ENCODE measurements at regions not wholly inside any gene's neighbourhood (a gene's known extent, or its start where the extent isn't known, plus 50 kb on each side); places are given as distances from the start of the nearest gene placed in this dataset.
"Not testable (repeated sequence)": the region's sequence is repeated elsewhere in the genome, so short reads cannot be mapped to it uniquely, and the experiment has no call there.

DNA sequence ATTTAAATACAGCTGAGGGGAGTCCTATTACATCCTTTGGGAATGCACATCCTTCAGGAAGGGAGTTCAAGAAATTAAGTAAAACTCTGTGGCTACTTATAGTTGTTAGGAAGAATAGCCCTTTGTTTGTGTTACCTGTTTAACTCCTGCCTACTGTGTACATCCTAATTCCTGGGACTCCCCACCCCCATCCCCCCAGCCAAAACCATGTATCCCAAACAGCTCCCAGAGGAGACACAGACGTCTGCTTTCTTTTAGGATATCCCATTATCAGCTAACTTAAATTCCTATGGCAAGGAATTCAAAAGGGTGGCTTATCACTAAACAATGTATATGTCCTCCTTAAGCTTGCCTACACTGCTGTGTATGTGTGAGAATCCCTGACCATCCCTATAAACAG is 581.7 kb downstream of the DIPK2A start:
- no peak for DNase-seq

DNA sequence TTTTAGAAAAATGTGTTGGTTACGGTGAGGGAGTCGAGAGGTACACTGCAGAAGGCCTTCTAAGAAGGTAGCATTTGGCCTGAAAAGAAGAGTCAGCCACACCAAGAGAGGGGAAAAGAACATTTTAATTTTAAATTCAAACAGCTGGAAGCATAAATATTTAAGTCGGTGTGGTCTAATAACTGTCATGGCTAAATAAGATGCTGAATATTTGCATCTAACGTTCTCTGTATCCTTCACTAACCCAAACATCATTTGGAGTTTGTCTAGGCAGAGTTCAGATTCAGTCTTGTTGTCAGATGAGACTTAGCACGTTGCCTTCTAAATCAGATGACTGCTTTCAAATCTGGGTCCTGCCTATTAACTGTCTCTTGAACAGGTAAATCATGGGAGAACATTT is 583.3 kb downstream of the DIPK2A start:
- no peak for DNase-seq

DNA sequence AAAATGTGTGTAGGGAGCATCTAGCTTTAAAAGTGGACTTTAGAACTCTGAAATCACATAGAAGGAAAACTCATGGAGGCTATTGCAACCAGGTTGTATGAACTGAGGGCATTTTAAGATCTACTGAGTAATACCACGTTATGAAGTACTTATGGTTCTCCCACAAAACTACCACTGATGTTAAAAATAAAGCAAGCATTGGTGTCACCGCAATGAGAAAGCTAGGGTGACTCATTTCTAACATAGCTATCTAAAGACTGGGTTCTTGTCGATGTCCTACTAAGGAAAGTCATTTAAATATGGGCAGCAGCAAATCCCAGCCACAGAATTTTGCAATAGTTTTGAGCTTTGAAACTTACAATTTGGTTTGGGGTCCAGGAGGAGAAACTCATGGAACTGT is 584.8 kb downstream of the DIPK2A start:
- no peak for DNase-seq

DNA sequence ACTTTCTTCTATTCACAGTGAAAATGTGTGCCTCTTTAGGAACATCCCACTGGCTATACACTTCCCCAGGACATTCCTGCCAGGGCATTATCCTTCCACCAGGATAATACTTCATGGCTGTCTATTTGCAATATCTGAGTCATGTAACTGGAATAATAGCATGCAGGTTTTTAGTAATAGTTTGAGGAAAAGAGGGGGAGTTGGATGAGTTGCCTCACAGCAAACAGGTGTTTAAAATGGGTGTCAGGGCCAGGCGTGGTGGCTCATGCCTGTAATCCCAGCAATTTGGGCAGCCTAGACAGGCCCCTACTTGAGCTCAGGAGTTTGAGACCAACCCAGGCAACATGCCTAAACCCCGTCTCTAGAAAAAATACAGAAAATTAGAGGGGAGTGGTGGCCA is 585.9 kb downstream of the DIPK2A start:
- no peak for DNase-seq

DNA sequence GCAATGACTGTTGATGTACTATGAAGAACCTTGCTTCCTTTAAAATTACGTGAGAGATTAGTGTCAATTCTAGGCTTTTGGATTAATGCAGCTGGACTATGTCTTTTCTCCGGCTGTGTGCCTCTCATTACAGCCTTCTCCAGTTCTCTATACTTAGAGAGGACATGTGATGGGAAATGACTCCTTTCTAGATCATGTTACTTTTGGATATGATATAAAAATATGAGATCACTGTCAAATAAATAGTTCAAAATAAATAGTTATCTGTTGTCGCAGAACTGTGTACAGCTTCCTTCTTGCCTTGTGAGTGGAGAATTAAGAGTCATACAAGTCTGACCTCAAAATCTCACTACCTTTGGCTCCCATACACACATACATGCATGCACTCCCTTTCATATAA is 592.4 kb downstream of the DIPK2A start:
- DNase-seq = no peak

DNA sequence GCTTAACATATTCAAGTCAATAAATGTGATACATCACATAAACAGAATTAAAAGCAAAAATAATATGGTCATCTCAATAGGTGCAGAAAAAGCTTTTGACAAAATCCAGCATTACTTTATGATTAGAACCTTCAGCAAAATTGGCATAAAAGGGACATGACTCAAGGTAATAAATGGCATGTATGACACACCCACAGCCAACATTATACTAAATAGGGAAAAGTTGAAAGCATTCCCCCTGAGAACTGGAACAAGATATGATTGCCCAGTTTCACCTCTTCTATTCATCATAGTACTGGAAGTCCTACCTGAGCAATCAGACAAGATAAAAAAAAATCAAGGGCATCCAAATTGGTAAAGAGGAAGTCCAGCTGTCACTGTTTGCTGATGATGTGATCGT is 594.7 kb downstream of the DIPK2A start:
- DNase-seq = no peak

DNA sequence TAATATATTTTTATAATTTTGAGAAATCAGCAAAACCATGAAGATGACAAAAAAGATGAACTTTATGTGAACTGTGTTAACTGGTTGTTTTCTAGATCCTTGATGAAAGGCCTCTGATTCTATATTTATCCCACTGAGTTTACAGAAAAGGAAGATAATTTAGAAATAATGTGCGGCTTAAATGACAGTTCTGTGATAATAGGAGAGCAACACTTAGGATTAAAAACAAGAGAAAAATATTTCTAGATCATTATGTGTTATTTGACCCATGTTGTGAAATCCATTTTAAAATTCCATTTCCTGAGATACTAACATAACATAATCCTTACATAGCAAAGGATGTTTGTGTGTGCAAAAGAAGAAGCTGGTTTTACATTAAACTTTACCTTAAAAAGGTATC is 598.0 kb downstream of the DIPK2A start:
- DNase-seq = no peak

DNA sequence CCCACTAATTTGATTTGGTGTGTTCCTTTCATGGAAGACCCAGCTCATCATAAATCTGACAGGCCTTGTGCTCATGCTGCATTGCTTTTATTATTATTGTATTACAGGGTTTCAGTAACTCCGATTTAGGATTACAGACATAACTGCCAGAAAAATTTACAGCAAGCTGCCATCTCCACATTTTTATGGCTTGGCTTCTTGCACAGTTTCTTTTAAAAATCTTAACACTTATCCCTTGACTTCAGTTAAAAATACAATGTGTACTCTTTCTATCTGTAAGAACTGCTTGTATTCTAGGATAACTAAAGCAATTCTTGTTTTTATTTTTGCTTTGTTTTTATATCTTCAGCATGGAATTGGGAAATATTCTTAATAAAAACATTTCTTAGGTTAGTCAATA is 612.2 kb downstream of the DIPK2A start:
- no peak for DNase-seq

DNA sequence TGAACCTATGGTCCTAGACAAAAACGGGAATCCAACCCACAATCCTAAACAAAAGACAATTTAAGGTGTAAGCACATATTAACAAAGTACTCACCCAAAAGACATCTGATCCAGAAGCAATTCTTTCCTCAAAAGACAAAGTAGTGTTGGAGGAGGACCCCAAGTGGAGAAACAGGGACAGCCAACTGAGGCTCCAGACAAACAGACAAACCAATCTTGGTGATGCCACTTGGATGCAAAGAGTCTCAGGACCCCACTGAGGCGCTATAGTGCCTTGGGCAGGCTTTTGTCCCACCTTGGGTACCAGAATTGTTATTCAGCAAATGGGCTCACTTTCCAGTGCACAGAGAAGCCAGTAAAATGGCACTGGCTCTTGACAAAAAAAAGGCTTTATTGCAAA is 613.8 kb downstream of the DIPK2A start:
- no peak for DNase-seq

DNA sequence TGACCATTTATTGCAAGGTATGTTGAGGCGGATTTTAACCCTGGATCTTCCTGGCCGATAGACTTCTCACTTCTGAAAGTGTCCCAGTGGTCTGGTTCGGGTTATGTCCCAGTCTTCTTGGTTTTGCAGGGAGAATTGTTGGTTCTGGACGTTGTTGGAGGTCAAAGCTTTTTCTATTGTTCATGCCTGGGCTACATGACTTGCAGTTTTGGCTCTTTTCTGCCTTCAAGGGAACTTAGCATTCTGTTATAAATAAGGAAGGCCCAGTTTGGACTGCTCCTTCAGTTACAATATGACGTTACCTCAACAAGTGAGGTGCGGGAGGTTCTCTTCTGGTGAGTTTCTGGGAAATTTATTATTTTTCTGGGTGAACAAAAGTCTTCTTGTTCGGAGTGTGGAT is 614.3 kb downstream of the DIPK2A start:
- no peak for DNase-seq

DNA sequence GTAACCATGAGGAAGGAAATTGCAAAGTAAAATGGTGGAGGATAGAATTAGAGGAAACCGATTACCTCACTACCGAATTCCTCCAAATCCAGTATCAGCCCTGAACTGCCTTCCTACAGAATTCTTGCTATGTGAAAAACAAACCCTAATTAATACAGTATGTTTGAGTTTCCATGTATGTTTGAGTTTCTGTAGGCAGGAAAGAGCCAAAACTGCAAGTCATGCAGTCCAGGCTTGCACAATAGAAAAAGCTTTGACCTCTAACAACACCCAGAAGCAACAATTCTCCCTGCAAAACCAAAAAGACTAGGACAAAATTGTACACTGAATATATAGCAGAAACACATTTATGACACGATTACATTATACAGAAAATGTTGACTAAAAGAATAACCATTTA is 614.8 kb downstream of the DIPK2A start:
- DNase-seq = no peak

DNA sequence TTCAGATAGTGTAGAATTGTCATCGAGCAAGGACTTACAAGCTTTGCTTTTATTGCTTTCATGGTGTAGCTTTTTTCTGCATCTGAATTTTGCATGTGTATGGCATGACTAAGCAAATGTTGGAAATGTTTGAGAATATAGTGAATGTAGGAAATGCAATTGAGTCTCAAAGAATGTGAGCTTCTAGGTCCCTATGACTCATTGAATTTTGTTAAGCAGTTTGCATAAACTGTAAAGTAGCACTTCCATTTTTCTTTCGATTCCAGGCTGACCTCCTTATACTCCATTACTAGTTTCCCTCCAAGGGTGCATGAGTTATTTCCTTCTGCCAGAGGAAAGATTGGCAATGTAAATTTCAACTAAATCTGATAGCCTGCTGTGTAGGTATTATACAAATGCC is 619.2 kb downstream of the DIPK2A start:
- no peak for DNase-seq

DNA sequence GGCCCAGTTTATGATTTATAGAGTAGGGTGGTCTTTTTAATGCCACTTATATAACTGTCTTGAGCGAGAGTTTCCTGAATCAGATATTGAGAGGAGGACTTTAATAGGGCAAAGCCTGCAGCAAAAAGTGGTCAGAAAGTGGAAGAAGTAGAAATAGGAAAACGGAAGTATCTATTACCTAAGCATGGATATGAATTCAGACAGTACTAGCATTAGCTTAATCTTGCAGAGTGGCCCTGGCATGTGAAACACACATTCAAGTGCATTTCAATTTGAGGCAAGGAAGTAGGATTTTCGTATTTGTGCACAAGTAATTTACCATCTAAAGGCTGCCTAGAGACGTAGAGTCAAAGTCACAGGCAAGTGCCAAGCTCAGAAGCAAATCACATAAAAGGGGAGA is 622.3 kb downstream of the DIPK2A start:
- no peak for DNase-seq

DNA sequence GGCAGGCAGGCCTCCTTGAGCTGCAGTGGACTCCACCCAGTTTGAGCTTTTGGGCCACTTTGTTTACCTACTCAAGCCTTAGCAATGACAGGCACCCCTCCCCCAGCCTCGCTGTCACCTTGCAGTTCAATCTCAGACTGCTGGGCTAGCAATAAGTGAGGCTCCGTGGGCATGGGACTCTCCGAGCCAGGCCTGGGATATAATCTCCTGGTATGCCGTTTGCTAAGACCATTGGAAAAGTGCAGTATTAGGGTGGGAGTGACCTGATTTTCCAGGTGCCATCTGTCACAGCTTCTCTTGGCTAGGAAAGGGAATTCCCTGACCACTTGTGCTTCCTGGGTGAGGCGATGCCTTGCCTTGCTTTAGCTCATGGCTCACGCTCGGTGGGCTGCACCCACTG is 648.6 kb downstream of the DIPK2A start:
- DNase-seq = not testable (repeated sequence)

DNA sequence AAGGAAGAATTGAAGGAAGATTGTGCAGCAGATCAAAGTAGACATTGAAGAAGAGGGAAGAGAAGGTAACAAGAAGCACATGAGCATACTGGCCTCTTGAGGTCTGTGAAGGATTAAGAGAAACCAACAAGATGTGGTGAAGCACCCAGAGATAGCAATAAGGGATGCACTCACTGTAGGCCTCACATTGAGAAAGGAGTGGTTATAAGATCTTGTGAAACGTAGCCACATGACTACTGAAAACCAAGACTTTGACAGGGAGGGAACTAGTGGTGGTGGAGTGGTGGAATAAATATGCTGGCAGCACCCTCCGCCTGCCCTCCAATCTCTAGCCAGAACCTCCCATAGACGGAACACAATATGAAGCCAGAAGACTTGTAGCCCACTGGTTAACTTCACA is 651.2 kb downstream of the DIPK2A start:
- no peak for DNase-seq

DNA sequence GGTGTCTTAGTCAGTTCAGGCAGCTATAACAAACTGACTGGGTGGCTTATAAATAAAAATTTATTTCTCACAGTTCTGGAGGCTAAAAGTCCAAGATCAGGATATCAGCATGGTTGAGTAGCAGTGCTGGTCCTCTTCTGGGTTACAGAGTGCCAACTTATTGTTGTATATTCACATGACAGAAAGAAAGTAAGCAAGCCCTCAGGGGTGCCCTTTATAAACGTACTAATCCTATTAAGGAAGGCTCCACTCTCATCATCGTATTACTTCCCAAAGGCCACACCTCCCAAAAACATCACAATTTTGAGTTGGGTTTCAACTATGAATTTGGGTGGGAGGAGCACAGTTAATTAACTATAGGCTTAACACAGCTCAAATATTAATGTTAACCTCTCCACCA is 653.0 kb downstream of the DIPK2A start:
- no peak for DNase-seq

DNA sequence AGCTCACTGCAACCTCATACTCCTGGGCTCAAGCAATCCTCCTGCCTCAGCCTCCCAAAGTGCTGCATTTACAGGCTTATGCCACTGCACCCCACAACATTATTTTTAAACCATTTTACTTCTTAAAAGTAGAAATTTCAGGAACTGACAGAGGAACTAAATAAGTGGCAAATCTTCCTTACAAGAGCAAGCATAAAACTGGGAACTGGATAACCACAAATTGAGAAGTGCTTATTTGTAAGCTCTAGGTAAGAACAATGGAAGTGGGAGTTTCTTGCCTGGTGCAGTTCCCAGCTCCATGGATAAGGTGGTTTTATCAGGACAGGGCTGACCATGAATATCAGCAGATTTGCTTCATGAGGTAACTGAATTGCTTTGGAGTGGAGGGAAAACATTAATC is 655.2 kb downstream of the DIPK2A start:
- no peak for DNase-seq

DNA sequence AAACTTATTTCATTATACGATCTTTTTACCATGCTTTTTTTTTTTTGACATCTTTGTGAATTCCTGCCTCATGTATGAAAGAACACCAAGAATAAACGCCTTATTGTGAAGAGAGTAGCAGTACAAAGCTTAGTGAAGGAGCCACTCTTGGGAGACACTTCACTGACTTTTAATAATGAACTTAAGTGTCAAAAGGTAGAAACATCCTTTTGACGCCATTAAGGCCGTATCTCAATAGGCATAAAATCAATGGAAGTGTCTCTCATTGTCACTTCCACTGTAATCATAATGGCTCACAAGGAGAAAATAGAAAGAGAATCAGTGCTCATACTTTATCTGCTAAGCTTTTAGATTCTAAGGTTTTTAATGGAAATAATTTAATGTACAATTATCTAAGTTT is 657.8 kb downstream of the DIPK2A start:
- DNase-seq = no peak

DNA sequence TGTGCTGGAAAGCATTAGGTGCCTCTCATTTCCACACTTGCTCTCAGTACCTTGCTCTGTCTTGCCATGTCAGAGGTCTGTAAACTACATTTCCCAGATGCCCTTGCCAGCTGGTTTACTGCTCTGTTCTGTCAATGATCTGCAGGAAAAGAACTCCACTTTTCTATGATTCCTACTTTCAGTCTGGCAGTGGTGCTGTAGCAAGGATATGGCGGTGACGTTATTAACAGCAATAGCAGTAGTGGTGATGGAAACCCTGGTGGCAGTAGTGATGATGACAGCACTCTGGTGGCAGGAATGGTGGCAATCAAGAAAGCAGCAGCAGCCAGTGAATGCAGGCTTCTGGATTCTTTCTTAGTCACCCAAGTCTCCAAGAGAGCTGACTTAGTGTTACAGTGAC is 665.2 kb downstream of the DIPK2A start:
- DNase-seq = no peak

DNA sequence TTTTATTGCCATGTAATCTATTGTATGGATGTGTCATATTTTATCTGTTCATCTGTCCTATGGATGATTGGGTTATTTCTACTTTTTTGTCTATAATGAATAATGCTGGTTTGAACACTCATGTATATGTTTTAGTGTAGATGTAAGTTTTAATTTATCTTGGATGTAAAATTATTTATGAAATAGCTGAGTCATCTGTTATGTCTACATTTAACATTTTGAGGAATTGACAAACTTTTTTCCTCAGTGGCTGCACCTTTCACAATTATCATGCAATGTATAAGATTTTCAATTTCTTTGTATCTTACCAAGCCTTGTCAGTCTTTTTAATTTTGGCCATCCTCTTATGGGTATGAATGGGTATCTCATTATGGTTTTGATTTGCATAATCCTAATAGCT is 666.4 kb downstream of the DIPK2A start:
- no peak for DNase-seq

DNA sequence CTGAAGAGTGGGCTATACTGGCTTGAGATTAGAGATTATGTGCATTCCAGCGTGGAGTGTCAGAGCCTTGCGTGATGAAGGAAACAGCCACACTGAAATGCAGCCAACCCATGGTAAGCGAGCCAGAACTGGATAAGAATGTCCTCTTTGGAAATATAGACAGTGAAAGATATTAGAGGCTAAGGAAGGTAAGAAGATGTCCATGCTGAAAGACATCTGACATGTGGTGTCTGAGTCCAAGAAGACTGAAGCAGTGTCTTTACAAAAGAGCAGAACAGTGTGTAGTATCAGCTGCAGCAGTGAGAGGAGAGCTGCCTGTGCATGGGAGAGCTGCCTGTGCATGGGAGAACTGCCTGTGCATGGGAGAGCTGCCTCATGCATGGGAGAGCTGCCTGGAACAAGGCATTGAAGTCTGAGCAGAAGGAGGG is 672.2 kb downstream of the DIPK2A start:
- DNase-seq = no peak

DNA sequence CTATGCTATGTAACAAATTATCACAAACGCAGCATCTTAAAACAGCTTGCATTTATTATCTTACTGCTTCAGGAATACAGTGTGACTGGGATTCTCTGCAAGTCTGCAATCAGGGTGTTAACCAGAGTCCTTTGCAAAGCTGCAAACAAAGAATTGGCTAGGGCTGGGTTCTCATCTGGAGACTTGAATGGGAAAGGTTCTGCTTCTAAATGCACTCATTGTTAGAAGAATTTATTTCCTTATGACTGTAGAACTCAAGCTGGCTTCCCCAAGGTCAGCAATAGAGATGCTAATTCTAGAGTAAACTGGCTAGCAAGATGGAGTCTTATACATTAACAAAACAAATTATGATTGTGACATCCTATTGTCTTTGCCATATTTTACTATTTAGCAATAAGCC is 673.7 kb downstream of the DIPK2A start:
- no peak for DNase-seq

DNA sequence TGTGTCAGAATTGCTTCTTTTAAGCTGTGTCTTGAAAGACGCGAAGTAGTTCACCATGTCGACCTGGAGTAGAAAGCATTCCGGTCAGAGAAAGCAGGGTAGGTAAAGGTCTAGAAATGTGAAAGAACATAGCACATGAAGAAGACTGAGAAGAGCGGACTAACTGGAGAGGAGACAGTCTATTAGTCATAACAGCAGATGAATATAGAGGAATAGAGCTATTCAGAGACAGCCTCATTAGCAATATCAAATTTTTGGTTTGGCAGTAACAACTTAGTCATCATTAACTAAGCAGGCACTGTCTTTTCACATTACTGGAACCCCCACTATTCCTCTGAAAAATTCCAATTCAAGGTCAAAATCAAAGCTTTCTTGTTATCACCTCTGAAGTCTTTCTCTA is 678.8 kb downstream of the DIPK2A start:
- DNase-seq = no peak

DNA sequence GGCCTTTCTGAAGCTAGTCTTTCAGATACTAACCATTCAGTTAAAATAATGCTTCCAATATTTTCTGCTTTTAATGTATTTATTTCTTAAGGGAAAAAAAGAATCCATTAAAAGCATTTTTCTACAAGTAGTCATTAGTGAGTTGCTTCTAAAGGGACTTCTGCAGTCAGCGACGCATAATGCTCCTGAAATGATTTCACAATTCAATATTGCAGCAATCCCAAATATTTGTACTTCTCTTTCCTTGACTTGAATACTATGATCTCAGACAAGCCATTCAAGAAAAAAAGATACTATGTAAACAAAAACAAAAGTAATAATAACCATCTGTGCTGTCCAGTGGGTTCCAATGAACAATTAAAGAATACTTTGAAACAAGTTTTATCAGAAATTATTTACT is 681.0 kb downstream of the DIPK2A start:
- no peak for DNase-seq

DNA sequence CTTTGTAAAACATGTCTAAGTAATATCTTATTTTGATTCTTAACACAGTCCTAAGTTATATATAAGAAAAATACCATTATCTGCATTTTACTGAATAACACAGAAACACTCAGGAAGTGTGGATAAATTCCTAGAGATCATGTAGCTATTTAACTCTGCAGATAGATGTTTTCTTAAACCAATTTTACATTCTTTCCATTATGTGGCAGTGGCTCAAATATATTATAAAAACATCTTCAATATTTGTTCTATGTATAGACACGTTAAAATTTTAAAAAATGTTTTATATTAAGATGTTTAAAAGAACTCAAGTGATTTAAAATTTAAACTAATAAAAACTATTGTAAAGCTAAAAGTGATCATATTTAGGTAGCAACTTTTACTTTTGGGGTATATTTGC is 683.8 kb downstream of the DIPK2A start:
- no peak for DNase-seq

DNA sequence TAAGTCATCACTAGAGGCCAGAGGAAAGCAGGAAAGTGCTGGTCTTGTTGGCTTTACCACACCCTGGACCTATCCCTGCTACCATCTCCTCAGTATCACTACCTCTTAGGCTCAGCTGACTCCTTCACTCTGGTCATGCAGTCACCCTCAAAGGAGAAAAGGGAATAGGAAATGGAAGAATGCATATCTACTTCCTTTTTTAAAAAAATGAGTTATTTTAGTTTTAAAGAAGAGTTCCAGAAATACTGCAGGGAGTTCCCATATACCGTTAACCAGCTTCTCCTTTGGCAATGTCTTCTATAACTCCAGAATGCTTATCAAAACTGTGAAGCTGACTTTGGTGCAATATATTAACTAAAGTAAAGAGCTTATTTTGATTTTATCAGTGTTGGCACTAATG is 688.6 kb downstream of the DIPK2A start:
- no peak for DNase-seq
